ENCODE measurements at regions not wholly inside any gene's neighbourhood (a gene's known extent, or its start where the extent isn't known, plus 50 kb on each side); places are given as distances from the start of the nearest gene placed in this dataset.

GRCh38 chr12:115108129-115109100 lies 424.4 kb upstream of the TBX3 start:
- Histone ChIP-seq H3K36me3 (ENCODE audit: control insufficient read depth in 2 of 2, insufficient read depth in 2 of 2, low read length in 1 of 2) (no peaks in the 10 kb centered on the region), H3K27me3 (ENCODE audit: control insufficient read depth in 1 of 2, insufficient read depth in 2 of 2, low read length in 2 of 2) (no peaks in the 10 kb centered on the region), H3K27ac (ENCODE audit: low read depth in 2 of 2, low read length in 1 of 2) (no peak overlapping the region), H3K9me3 (ENCODE audit: control insufficient read depth in 2 of 2, insufficient read depth in 1 of 2, low read depth in 1 of 2, low read length in 1 of 2) (no peaks in the 10 kb centered on the region), H3K4me1 (ENCODE audit: control insufficient read depth in 2 of 2, insufficient read depth in 2 of 2, low read length in 1 of 2) (no peaks in the 10 kb centered on the region), H3K4me3 (ENCODE audit: low read depth in 1 of 2, low read length in 2 of 2) (no peak overlapping the region)
- 75 to 78% methylated on average over 3 of the region's 3 CpGs for WGBS, 2 donors

DNA sequence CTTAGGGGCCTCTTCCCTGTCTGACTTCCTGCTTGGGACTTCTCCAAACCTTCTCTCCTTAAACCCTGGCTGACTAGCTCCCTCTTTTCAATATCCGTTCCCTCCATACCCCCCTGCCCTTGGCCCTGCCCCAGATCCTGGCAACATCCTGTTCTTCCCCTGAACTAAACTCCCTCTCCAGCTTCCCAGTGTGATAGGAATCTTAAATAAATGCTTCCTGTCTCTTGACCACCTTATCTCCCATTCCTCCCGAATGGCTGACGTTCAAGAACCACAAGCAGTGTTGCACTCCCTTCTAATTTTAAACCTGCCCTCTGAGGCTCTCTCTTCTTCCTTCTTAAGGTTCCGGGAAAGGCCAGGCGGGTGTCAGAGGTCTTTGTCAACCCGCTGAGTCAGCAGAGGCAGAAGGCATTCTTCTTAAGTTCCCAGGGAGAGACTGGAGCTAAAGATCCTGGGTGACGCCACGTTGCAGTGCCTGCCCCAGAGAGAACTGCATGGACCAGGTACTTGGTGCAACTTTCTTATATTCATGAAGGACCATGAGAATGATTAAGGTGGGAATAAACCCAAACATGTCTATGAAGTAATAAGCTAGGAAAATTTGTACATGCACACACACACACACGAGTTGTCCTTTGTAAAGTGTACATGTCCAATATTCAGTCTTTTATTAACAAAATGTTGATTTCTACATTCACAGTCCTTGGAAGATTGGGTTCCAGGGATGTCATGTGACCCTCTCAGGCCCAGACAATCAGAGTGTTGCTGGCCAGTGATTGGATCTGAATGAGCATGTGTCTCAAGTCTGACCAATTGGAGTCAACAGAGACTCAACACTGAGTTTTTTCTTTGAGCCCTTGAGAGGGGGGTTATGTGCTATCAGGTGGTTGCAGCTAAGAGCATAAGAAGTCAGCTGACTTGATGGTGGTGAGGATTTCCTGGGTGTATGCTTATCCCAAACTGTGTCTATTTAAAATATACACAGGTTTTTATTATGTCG lies 420.2 kb upstream of the TBX3 start:
- Histone ChIP-seq H3K27me3 (ENCODE audit: control insufficient read depth in 1 of 2, insufficient read depth in 2 of 2, low read length in 2 of 2) (no peaks in the 10 kb centered on the region), H3K27ac (ENCODE audit: low read depth in 2 of 2, low read length in 1 of 2) (no peak overlapping the region), H3K9me3 (ENCODE audit: control insufficient read depth in 2 of 2, insufficient read depth in 1 of 2, low read depth in 1 of 2, low read length in 1 of 2) (no peaks in the 10 kb centered on the region), H3K36me3 (ENCODE audit: control insufficient read depth in 2 of 2, insufficient read depth in 2 of 2, low read length in 1 of 2) (no peaks in the 10 kb centered on the region), H3K4me1 (ENCODE audit: control insufficient read depth in 2 of 2, insufficient read depth in 2 of 2, low read length in 1 of 2) (no peaks in the 10 kb centered on the region), H3K4me3 (ENCODE audit: low read depth in 1 of 2, low read length in 2 of 2) (no peak overlapping the region)
- WGBS, 2 donors = 53 to 63% methylated on average over 10 of the region's 10 CpGs

- no peaks in the 10 kb centered on the region for H3K36me3 ChIP-seq (ENCODE audit: control insufficient read depth in 2 of 2, insufficient read depth in 2 of 2, low read length in 1 of 2)
- H3K4me1 ChIP-seq (ENCODE audit: control insufficient read depth in 2 of 2, insufficient read depth in 2 of 2, low read length in 1 of 2) = no peaks in the 10 kb centered on the region
- H3K27me3 ChIP-seq (ENCODE audit: control insufficient read depth in 1 of 2, insufficient read depth in 2 of 2, low read length in 2 of 2) = no peaks in the 10 kb centered on the region
- WGBS, 2 donors = 72 to 76% methylated on average over 5 of the region's 5 CpGs
- H3K4me3 ChIP-seq (ENCODE audit: low read depth in 1 of 2, low read length in 2 of 2) = no peak overlapping the region
- H3K27ac ChIP-seq (ENCODE audit: low read depth in 2 of 2, low read length in 1 of 2) = no peak overlapping the region
- no peaks in the 10 kb centered on the region for H3K9me3 ChIP-seq (ENCODE audit: control insufficient read depth in 2 of 2, insufficient read depth in 1 of 2, low read depth in 1 of 2, low read length in 1 of 2)
Measured at GRCh38 chr12:115102450-115102849, 418.5 kb upstream of the TBX3 start.

GRCh38 chr12:115101520-115101919 lies 417.5 kb upstream of the TBX3 start:
- H3K27me3 ChIP-seq (ENCODE audit: control insufficient read depth in 1 of 2, insufficient read depth in 2 of 2, low read length in 2 of 2) = no peaks in the 10 kb centered on the region
- H3K27ac ChIP-seq (ENCODE audit: low read depth in 2 of 2, low read length in 1 of 2) = no peak overlapping the region
- no peaks in the 10 kb centered on the region for H3K4me1 ChIP-seq (ENCODE audit: control insufficient read depth in 2 of 2, insufficient read depth in 2 of 2, low read length in 1 of 2)
- H3K4me3 ChIP-seq (ENCODE audit: low read depth in 1 of 2, low read length in 2 of 2) = no peak overlapping the region
- H3K36me3 ChIP-seq (ENCODE audit: control insufficient read depth in 2 of 2, insufficient read depth in 2 of 2, low read length in 1 of 2) = no peaks in the 10 kb centered on the region
- 72 to 80% methylated on average over 1 of the region's 1 CpG for WGBS, 2 donors
- no peaks in the 10 kb centered on the region for H3K9me3 ChIP-seq (ENCODE audit: control insufficient read depth in 2 of 2, insufficient read depth in 1 of 2, low read depth in 1 of 2, low read length in 1 of 2)

- 68 to 75% methylated on average over 5 of the region's 5 CpGs for WGBS, 2 donors
- Histone ChIP-seq H3K9me3 (ENCODE audit: control insufficient read depth in 2 of 2, insufficient read depth in 1 of 2, low read depth in 1 of 2, low read length in 1 of 2) (no peaks in the 10 kb centered on the region), H3K27me3 (ENCODE audit: control insufficient read depth in 1 of 2, insufficient read depth in 2 of 2, low read length in 2 of 2) (no peaks in the 10 kb centered on the region), H3K27ac (ENCODE audit: low read depth in 2 of 2, low read length in 1 of 2) (no peak overlapping the region), H3K36me3 (ENCODE audit: control insufficient read depth in 2 of 2, insufficient read depth in 2 of 2, low read length in 1 of 2) (no peaks in the 10 kb centered on the region), H3K4me1 (ENCODE audit: control insufficient read depth in 2 of 2, insufficient read depth in 2 of 2, low read length in 1 of 2) (no peaks in the 10 kb centered on the region), H3K4me3 (ENCODE audit: low read depth in 1 of 2, low read length in 2 of 2) (no peak overlapping the region)
Measured at GRCh38 chr12:115097416-115097815, 413.4 kb upstream of the TBX3 start.

GRCh38 chr12:115096588-115097397 lies 412.8 kb upstream of the TBX3 start:
- Histone ChIP-seq H3K36me3 (ENCODE audit: control insufficient read depth in 2 of 2, insufficient read depth in 2 of 2, low read length in 1 of 2) (no peaks in the 10 kb centered on the region), H3K9me3 (ENCODE audit: control insufficient read depth in 2 of 2, insufficient read depth in 1 of 2, low read depth in 1 of 2, low read length in 1 of 2) (no peaks in the 10 kb centered on the region), H3K27ac (ENCODE audit: low read depth in 2 of 2, low read length in 1 of 2) (no peak overlapping the region), H3K27me3 (ENCODE audit: control insufficient read depth in 1 of 2, insufficient read depth in 2 of 2, low read length in 2 of 2) (no peaks in the 10 kb centered on the region), H3K4me3 (ENCODE audit: low read depth in 1 of 2, low read length in 2 of 2) (no peak overlapping the region), H3K4me1 (ENCODE audit: control insufficient read depth in 2 of 2, insufficient read depth in 2 of 2, low read length in 1 of 2) (no peaks in the 10 kb centered on the region)
- 44 to 66% methylated on average over 2 of the region's 2 CpGs for WGBS, 2 donors

DNA sequence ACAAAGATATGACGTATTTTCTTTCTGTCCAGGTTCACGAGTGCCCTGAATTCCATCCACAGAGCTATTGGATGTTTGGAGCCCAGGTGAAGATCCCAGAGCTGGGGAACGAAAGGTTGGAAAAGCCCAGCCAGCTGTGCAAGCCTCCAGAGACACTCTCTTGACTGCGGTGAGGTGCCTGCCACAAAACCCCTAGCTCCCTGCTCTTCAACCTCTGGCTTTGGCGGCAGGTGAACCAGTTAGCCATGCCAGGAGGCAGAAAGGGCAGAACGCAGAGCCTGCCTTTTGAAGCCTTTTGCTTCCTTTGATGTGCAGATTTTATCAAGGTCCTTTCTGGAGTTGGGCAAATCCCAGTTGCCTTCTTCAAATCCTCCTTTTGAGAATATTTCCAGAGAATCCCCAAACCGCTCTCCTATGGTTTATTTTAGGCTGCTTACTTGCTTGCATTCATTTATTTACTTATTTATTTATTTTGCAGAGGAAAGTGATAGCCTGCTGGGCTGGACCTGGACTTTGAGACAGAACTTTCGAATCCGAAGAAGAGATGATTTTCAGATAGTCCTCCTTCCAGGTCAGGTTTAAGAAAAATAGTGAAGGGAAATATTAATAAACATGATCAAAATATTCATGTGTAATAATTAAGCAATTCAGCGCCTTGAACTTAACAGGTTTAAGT lies 411.2 kb upstream of the TBX3 start:
- 79 to 87% methylated on average over 10 of the region's 10 CpGs for WGBS, 2 donors
- H3K9me3 ChIP-seq (ENCODE audit: control insufficient read depth in 2 of 2, insufficient read depth in 1 of 2, low read depth in 1 of 2, low read length in 1 of 2) = no peaks in the 10 kb centered on the region
- no peak overlapping the region for H3K4me3 ChIP-seq (ENCODE audit: low read depth in 1 of 2, low read length in 2 of 2)
- H3K27ac ChIP-seq (ENCODE audit: low read depth in 2 of 2, low read length in 1 of 2) = no peak overlapping the region
- H3K27me3 ChIP-seq (ENCODE audit: control insufficient read depth in 1 of 2, insufficient read depth in 2 of 2, low read length in 2 of 2) = no peaks in the 10 kb centered on the region
- H3K4me1 ChIP-seq (ENCODE audit: control insufficient read depth in 2 of 2, insufficient read depth in 2 of 2, low read length in 1 of 2) = no peaks in the 10 kb centered on the region
- H3K36me3 ChIP-seq (ENCODE audit: control insufficient read depth in 2 of 2, insufficient read depth in 2 of 2, low read length in 1 of 2) = no peaks in the 10 kb centered on the region

GRCh38 chr12:115094163-115094816 lies 410.3 kb upstream of the TBX3 start:
- Histone ChIP-seq H3K4me3 (ENCODE audit: low read depth in 1 of 2, low read length in 2 of 2) (no peak overlapping the region), H3K27ac (ENCODE audit: low read depth in 2 of 2, low read length in 1 of 2) (no peak overlapping the region), H3K27me3 (ENCODE audit: control insufficient read depth in 1 of 2, insufficient read depth in 2 of 2, low read length in 2 of 2) (no peaks in the 10 kb centered on the region), H3K4me1 (ENCODE audit: control insufficient read depth in 2 of 2, insufficient read depth in 2 of 2, low read length in 1 of 2) (no peaks in the 10 kb centered on the region), H3K36me3 (ENCODE audit: control insufficient read depth in 2 of 2, insufficient read depth in 2 of 2, low read length in 1 of 2) (no peaks in the 10 kb centered on the region), H3K9me3 (ENCODE audit: control insufficient read depth in 2 of 2, insufficient read depth in 1 of 2, low read depth in 1 of 2, low read length in 1 of 2) (no peaks in the 10 kb centered on the region)
- 48 to 64% methylated on average over 9 of the region's 9 CpGs for WGBS, 2 donors
